PC-9 (cell line): ENCODE measurements at regions not wholly inside any gene's neighbourhood (a gene's known extent, or its start where the extent isn't known, plus 50 kb on each side); places are given as distances from the start of the nearest gene placed in this dataset.

Experiments used
- BruUV-seq: library from RNA; stranded (reverse); fragments of 400-500 nt; replicated peaks from 2 replicates; lab custom pipeline; 2021; lab: Mats Ljungman, UMichigan
- CTCF ChIA-PET: fragments of 300-600 bp; sonication (Branson Sonifier 250); formaldehyde crosslinking; loops from one replicate; lab custom pipeline; 2022; ENCODE audit warnings: antibody characterized with exemption; lab: Charles Lee
- POLR2A ChIA-PET: fragments of 300-600 bp; sonication (Branson Sonifier 250); formaldehyde crosslinking; loops from one replicate; lab custom pipeline; 2022; ENCODE audit warnings: antibody characterized with exemption; ENCODE audit not compliant: unreplicated experiment; lab: Charles Lee
- DNase-seq, 2 experiments: peaks; one replicate each; pipeline versions ENCODE4 v3.0.0 to v3.0.0-alpha.2; 2015 to 2022; ENCODE audit warnings: mixed read lengths in 1 of 2
- H2AFZ ChIP-seq: fragments of 200-600 bp; sonication (generic); 2 replicates; pipeline ENCODE4 v1.8.1; 2017; ENCODE audit warnings: antibody characterized with exemption
- H3F3A ChIP-seq: fragments of 200-600 bp; sonication (generic); 2 replicates; pipeline ENCODE4 v1.8.1; 2017; ENCODE audit warnings: antibody characterized with exemption, mild to moderate bottlenecking, low read depth; ENCODE audit not compliant: insufficient read depth
- H3K27ac ChIP-seq: fragments of 200-600 bp; sonication (generic); 2 replicates; pipeline ENCODE4 v1.6.1; 2016; ENCODE audit warnings: mixed run types
- H3K27me3 ChIP-seq: fragments of 200-600 bp; sonication (generic); 2 replicates; pipeline ENCODE4 v1.6.1; 2016; ENCODE audit warnings: low read depth, mixed run types; ENCODE audit not compliant: insufficient read depth
- H3K36me3 ChIP-seq: fragments of 200-600 bp; sonication (generic); 2 replicates; pipeline ENCODE4 v1.6.1; 2016; ENCODE audit warnings: low read depth, mixed run types
- H3K4me1 ChIP-seq: fragments of 200-600 bp; sonication (generic); replicated peaks from 2 replicates; pipeline ENCODE4 v1.6.1; 2016; ENCODE audit warnings: mixed run types; ENCODE audit not compliant: insufficient read depth
- H3K4me2 ChIP-seq: fragments of 200-600 bp; sonication (generic); 2 replicates; pipeline ENCODE4 v1.6.1; 2017; ENCODE audit warnings: mixed run types
- H3K4me3 ChIP-seq: fragments of 200-600 bp; sonication (generic); 2 replicates; pipeline ENCODE4 v1.6.1; 2016; ENCODE audit warnings: mixed run types
- H3K79me2 ChIP-seq: fragments of 200-600 bp; sonication (generic); 2 replicates; pipeline ENCODE4 v1.6.1; 2017; ENCODE audit warnings: low read depth, mixed run types
- H3K9me2 ChIP-seq: fragments of 200-600 bp; sonication (generic); 2 replicates; pipeline ENCODE4 v1.8.1; 2017; ENCODE audit warnings: mild to moderate bottlenecking; ENCODE audit not compliant: insufficient read depth
- H3K9me3 ChIP-seq: fragments of 200-600 bp; sonication (generic); 2 replicates; pipeline ENCODE4 v1.8.1; 2016; ENCODE audit warnings: low read depth; ENCODE audit not compliant: insufficient read depth
- H4K20me1 ChIP-seq: fragments of 200-600 bp; sonication (generic); 2 replicates; pipeline ENCODE4 v1.8.1; 2017; ENCODE audit not compliant: insufficient read depth
- EZH2 ChIP-seq: fragments of 200-600 bp; sonication (generic); IDR thresholded peaks from 2 replicates; pipeline ENCODE4 v1.8.0; 2017; ENCODE audit warnings: antibody characterized with exemption, low read depth
- intact Hi-C: fragments of 100-400 bp; cut with micrococcal nuclease; formaldehyde crosslinking; loops from one replicate; pipeline ENCODE4 v1.10.0; 2022; ENCODE audit not compliant: unreplicated experiment
- TF ChIP-seq, protein P1 (sequence below): fragments of 200-600 bp; sonication (generic); conservative IDR thresholded peaks from 2 replicates; pipeline ENCODE4 v1.6.1; 2017; ENCODE audit warnings: mixed run types, antibody characterized with exemption, mild to moderate bottlenecking, moderate library complexity

DNA sequence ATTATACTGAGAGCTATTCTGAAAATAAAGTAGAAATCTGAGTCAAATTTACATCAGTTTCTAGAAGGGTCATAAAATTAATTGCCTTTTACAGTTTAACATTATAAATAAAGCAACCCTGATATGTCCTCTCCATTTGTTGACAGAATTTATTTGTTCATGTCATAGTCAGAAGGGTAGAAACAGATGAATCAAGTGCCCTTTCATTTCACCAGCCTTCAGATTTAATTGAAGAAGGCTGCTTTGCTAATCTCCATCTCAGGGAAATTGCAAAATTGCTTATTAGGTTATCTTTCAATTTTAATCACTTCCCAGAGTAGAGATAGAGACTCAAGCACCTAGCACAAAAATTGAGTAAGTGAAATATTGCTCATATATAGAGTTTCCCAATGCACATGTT is 76.8 kb downstream of the ATXN7L3B start:
- BruUV-seq: no TSS peak
- Histone ChIP-seq H3K27me3 (no peaks in the 10 kb centered on the region), H2AFZ (no peak overlapping the region), H4K20me1 (peaks cover 3% of the 10 kb centered on the region; the same call in 1 of the 2 replicates), H3F3A (no peaks in the 10 kb centered on the region), H3K4me3 (no peak overlapping the region), H3K36me3 (no peaks in the 10 kb centered on the region), H3K79me2 (no peaks in the 10 kb centered on the region), H3K9me3 (no peaks in the 10 kb centered on the region), H3K4me1 (no peaks in the 10 kb centered on the region), H3K27ac (no peak overlapping the region), H3K4me2 (no peak overlapping the region), H3K9me2 (no peaks in the 10 kb centered on the region)
- CTCF ChIA-PET: no interaction called here
- TF ChIP-seq, protein P1, sequence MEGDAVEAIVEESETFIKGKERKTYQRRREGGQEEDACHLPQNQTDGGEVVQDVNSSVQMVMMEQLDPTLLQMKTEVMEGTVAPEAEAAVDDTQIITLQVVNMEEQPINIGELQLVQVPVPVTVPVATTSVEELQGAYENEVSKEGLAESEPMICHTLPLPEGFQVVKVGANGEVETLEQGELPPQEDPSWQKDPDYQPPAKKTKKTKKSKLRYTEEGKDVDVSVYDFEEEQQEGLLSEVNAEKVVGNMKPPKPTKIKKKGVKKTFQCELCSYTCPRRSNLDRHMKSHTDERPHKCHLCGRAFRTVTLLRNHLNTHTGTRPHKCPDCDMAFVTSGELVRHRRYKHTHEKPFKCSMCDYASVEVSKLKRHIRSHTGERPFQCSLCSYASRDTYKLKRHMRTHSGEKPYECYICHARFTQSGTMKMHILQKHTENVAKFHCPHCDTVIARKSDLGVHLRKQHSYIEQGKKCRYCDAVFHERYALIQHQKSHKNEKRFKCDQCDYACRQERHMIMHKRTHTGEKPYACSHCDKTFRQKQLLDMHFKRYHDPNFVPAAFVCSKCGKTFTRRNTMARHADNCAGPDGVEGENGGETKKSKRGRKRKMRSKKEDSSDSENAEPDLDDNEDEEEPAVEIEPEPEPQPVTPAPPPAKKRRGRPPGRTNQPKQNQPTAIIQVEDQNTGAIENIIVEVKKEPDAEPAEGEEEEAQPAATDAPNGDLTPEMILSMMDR: no peak
- TF ChIP-seq EZH2: no peak
- POLR2A ChIA-PET: no interaction called here
- DNase-seq: no peak
- intact Hi-C loops: no loop called here

GRCh38 chr12:74619084-74619483 is 81.4 kb downstream of the ATXN7L3B start:
- no peaks in the 10 kb centered on the region for H3K9me2 ChIP-seq
- no peak for DNase-seq
- no peak overlapping the region for H3K4me2 ChIP-seq
- H2AFZ ChIP-seq: no peak overlapping the region
- intact Hi-C loops: no loop called here
- no TSS peak for BruUV-seq
- H3K27ac ChIP-seq: no peak overlapping the region
- H3F3A ChIP-seq: no peaks in the 10 kb centered on the region
- H3K79me2 ChIP-seq: no peaks in the 10 kb centered on the region
- no peaks in the 10 kb centered on the region for H3K9me3 ChIP-seq
- no peaks in the 10 kb centered on the region for H3K4me1 ChIP-seq
- TF ChIP-seq, protein P1: no peak
- no peak for TF ChIP-seq EZH2
- ChIA-PET CTCF (no interaction called here), POLR2A (no interaction called here)
- H3K27me3 ChIP-seq: no peaks in the 10 kb centered on the region
- no peaks in the 10 kb centered on the region for H3K36me3 ChIP-seq
- no peak overlapping the region for H3K4me3 ChIP-seq
- H4K20me1 ChIP-seq: no peaks in the 10 kb centered on the region

DNA sequence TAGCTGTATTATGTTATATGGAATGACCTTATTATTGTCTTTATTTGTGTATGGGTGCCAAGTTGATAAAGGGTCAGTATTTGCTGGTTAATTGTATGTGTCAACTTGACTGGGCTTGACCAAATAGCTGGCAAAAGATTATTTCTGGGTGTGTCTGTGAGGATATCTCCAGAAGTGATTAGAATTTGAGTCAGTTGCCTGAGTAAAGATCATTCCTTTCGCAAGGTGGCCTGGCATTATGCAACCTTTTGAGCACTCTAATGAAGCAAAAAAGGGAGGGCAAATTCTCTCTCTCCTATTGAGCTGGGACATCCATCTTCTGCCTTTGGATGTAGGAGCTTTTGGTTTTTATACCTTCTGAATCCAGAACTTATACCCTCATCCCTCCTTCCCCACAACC is 82.2 kb downstream of the ATXN7L3B start:
- H3K9me3 ChIP-seq: no peaks in the 10 kb centered on the region
- no peak overlapping the region for H3K4me3 ChIP-seq
- no peaks in the 10 kb centered on the region for H3K4me1 ChIP-seq
- CTCF ChIA-PET: no interaction called here
- no peaks in the 10 kb centered on the region for H3F3A ChIP-seq
- H2AFZ ChIP-seq: peak overlapping the region; percentile 40; the same call in 1 of the 2 replicates
- intact Hi-C loops: no loop called here
- no TSS peak for BruUV-seq
- no peaks in the 10 kb centered on the region for H3K27me3 ChIP-seq
- POLR2A ChIA-PET: no interaction called here
- no peaks in the 10 kb centered on the region for H3K79me2 ChIP-seq
- H3K9me2 ChIP-seq: no peaks in the 10 kb centered on the region
- no peaks in the 10 kb centered on the region for H4K20me1 ChIP-seq
- no peak for TF ChIP-seq EZH2
- TF ChIP-seq, protein P1: no peak
- no peak overlapping the region; the same call in 1 of the 2 replicates for H3K4me2 ChIP-seq
- H3K27ac ChIP-seq: no peak overlapping the region
- no peaks in the 10 kb centered on the region for H3K36me3 ChIP-seq
- DNase-seq: no peak
